ENCODE measurements at regions not wholly inside any gene's neighbourhood (a gene's known extent, or its start where the extent isn't known, plus 50 kb on each side); places are given as distances from the start of the nearest gene placed in this dataset.

GRCh38 chr1:55376897-55377296, 161.7 kb upstream of the USP24 start:
- TF ChIP-seq CTCF (conservative IDR thresholded peaks at IDR 0.05; ENCODE audit: low read depth, low read length) (no peak), EZH2 (IDR thresholded peaks at IDR 0.05; ENCODE audit: low read length, unreplicated experiment) (no peak), EZH2phosphoT487 (IDR thresholded peaks at IDR 0.05; ENCODE audit: borderline replicate concordance, low read length) (no peak)
